ENCODE measurements at regions not wholly inside any gene's neighbourhood (a gene's known extent, or its start where the extent isn't known, plus 50 kb on each side); places are given as distances from the start of the nearest gene placed in this dataset.

- intact Hi-C loops (cut with DNase I, micrococcal nuclease), result no loop called here
- Histone ChIP-seq H3K27ac (ENCODE audit: low read depth in 1 of 2, low read length in 2 of 2) (no peak overlapping the region), H3K4me3 (ENCODE audit: low read length) (no peak overlapping the region), H3K36me3 (ENCODE audit: insufficient read depth, low read length) (no peaks in the 10 kb centered on the region), H3K9me3 (ENCODE audit: control insufficient read depth in 1 of 2, insufficient read depth in 1 of 2, low read length in 2 of 2) (peaks cover 0 to 4% of the 10 kb centered on the region in 2 experiments), H3K4me1 (ENCODE audit: insufficient read depth, low read length) (no peaks in the 10 kb centered on the region), H3K27me3 (ENCODE audit: control insufficient read depth in 1 of 2, insufficient read depth in 2 of 2, low read length in 2 of 2) (no peaks in the 10 kb centered on the region)
- H3K27ac Mint-ChIP-seq, result no peak overlapping the region
- H3K4me3 Mint-ChIP-seq, result no peak overlapping the region
- DNase-seq, result no peak
- POLR2A ChIA-PET, result no interaction called here
- CTCF ChIA-PET, result no interaction called here
- TF ChIP-seq CTCF (IDR thresholded peaks at IDR 0.05), result no peak
- ATAC-seq (ENCODE audit: poor library complexity), result no peak
- H3K4me1 Mint-ChIP-seq (ENCODE audit: low read depth), result no peaks in the 10 kb centered on the region
- peaks cover 4% of the 10 kb centered on the region for H3K9me3 Mint-ChIP-seq
- H3K36me3 Mint-ChIP-seq (ENCODE audit: low read depth), result no peaks in the 10 kb centered on the region
- no peaks in the 10 kb centered on the region for H3K27me3 Mint-ChIP-seq
Measured at GRCh38 chr6:66628917-66629316, 921.9 kb upstream of the EYS start.

DNA sequence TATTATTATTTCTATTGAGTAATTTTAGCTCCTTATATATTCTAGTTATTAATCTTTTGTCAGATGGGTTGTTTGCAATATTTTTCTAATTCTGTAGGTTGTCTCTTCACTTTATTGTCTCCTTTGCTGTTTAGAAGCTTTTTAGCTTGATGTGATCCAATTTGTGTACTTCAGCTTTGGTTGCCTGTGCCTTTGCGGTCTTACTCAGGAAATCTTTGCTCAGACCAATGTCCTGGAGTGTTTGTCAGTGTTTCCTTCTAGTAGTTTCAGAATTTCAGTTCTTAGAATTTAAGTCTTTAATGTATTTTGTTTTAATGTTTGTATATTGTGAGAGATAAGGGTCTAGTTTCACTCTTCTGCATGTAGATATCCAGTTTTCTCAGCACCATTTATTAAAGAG lies 916.0 kb upstream of the EYS start:
- H3K4me3 ChIP-seq (ENCODE audit: low read length), result no peak overlapping the region
- H3K4me1 ChIP-seq (ENCODE audit: insufficient read depth, low read length), result no peaks in the 10 kb centered on the region
- Mint-ChIP-seq H3K9me3 (peaks cover 16% of the 10 kb centered on the region), H3K4me1 (ENCODE audit: low read depth) (no peaks in the 10 kb centered on the region), H3K36me3 (ENCODE audit: low read depth) (no peaks in the 10 kb centered on the region), H3K27me3 (no peaks in the 10 kb centered on the region), H3K27ac (no peak overlapping the region), H3K4me3 (no peak overlapping the region)
- H3K9me3 ChIP-seq (ENCODE audit: control insufficient read depth in 1 of 2, insufficient read depth in 1 of 2, low read length in 2 of 2), result no peaks in the 10 kb centered on the region
- H3K27me3 ChIP-seq (ENCODE audit: control insufficient read depth in 1 of 2, insufficient read depth in 2 of 2, low read length in 2 of 2), result no peaks in the 10 kb centered on the region
- ATAC-seq (ENCODE audit: poor library complexity), result no peak
- ChIA-PET CTCF (no interaction called here), POLR2A (no interaction called here)
- H3K36me3 ChIP-seq (ENCODE audit: insufficient read depth, low read length), result no peaks in the 10 kb centered on the region
- TF ChIP-seq CTCF (IDR thresholded peaks at IDR 0.05), result no peak
- no peak for DNase-seq
- intact Hi-C loops (cut with DNase I, micrococcal nuclease), result no loop called here
- H3K27ac ChIP-seq (ENCODE audit: low read depth in 1 of 2, low read length in 2 of 2), result no peak overlapping the region

- no peak overlapping the region for H3K27ac Mint-ChIP-seq
- no peak for TF ChIP-seq CTCF (IDR thresholded peaks at IDR 0.05)
- ChIA-PET POLR2A (no interaction called here), CTCF (no interaction called here)
- Histone ChIP-seq H3K27ac (ENCODE audit: low read depth in 1 of 2, low read length in 2 of 2) (no peak overlapping the region), H3K4me3 (ENCODE audit: low read length) (no peak overlapping the region), H3K9me3 (ENCODE audit: control insufficient read depth in 1 of 2, insufficient read depth in 1 of 2, low read length in 2 of 2) (no peaks in the 10 kb centered on the region), H3K27me3 (ENCODE audit: control insufficient read depth in 1 of 2, insufficient read depth in 2 of 2, low read length in 2 of 2) (no peaks in the 10 kb centered on the region), H3K36me3 (ENCODE audit: insufficient read depth, low read length) (no peaks in the 10 kb centered on the region), H3K4me1 (ENCODE audit: insufficient read depth, low read length) (no peaks in the 10 kb centered on the region)
- H3K9me3 Mint-ChIP-seq, result peaks cover 14% of the 10 kb centered on the region
- DNase-seq (no peak), ATAC-seq (ENCODE audit: poor library complexity) (no peak)
- intact Hi-C loops (cut with DNase I, micrococcal nuclease), result no loop called here
- no peaks in the 10 kb centered on the region for H3K36me3 Mint-ChIP-seq (ENCODE audit: low read depth)
- no peaks in the 10 kb centered on the region for H3K4me1 Mint-ChIP-seq (ENCODE audit: low read depth)
- no peaks in the 10 kb centered on the region for H3K27me3 Mint-ChIP-seq
- H3K4me3 Mint-ChIP-seq, result no peak overlapping the region
Measured at GRCh38 chr6:66605971-66606370, 898.9 kb upstream of the EYS start.
